Activated T-cell treated with anti-CD3 and anti-CD28 coated beads, Interleukin-2, amount 50 U/mL, for 1 hour (primary cell): ENCODE measurements at regions not wholly inside any gene's neighbourhood (a gene's known extent, or its start where the extent isn't known, plus 50 kb on each side); places are given as distances from the start of the nearest gene placed in this dataset.
"Not testable (repeated sequence)": the region's sequence is repeated elsewhere in the genome, so short reads cannot be mapped to it uniquely, and the experiment has no call there.

Source experiments
- DNase-seq: peaks from one replicate; pipeline ENCODE4 v3.0.0-alpha.2; 2020

GRCh38 chr6:4677011-4677750 lies 99.0 kb upstream of the CDYL start:
- DNase-seq, result no peak

- DNase-seq, result no peak
These were observed 100.2 kb upstream of the CDYL start for GRCh38 chr6:4676016-4676415.

- no peak for DNase-seq
These were observed 101.1 kb upstream of the CDYL start for GRCh38 chr6:4675121-4675520.

- DNase-seq, result no peak
These were observed 102.3 kb upstream of the CDYL start for GRCh38 chr6:4673861-4674260.

- no peak for DNase-seq
These were observed 103.4 kb upstream of the CDYL start for GRCh38 chr6:4672772-4673171.

- no peak for DNase-seq
These were observed 104.6 kb upstream of the CDYL start for GRCh38 chr6:4671587-4672115.

GRCh38 chr6:4670824-4671409 lies 105.3 kb upstream of the CDYL start:
- no peak for DNase-seq

GRCh38 chr6:4670290-4670689 lies 105.9 kb upstream of the CDYL start:
- DNase-seq, result no peak

GRCh38 chr6:4668271-4669179 lies 107.7 kb upstream of the CDYL start:
- no peak for DNase-seq

GRCh38 chr6:4667591-4667990 lies 108.6 kb upstream of the CDYL start:
- DNase-seq, result no peak

GRCh38 chr6:4666886-4667513 lies 109.2 kb upstream of the CDYL start:
- no peak for DNase-seq

GRCh38 chr6:4665489-4666417 lies 110.5 kb upstream of the CDYL start:
- no peak for DNase-seq

GRCh38 chr6:4664911-4665310 lies 111.3 kb upstream of the CDYL start:
- DNase-seq, result no peak

- no peak for DNase-seq
These were observed 112.0 kb upstream of the CDYL start for GRCh38 chr6:4664117-4664626.

GRCh38 chr6:4662886-4663285 lies 113.3 kb upstream of the CDYL start:
- DNase-seq, result no peak

- DNase-seq, result no peak
These were observed 114.8 kb upstream of the CDYL start for GRCh38 chr6:4661391-4661790.

- no peak for DNase-seq
These were observed 115.6 kb upstream of the CDYL start for GRCh38 chr6:4660377-4661321.

- DNase-seq, result not testable (repeated sequence)
These were observed 116.5 kb upstream of the CDYL start for GRCh38 chr6:4659719-4660118.

- no peak for DNase-seq
These were observed 117.7 kb upstream of the CDYL start for GRCh38 chr6:4658486-4658885.

GRCh38 chr6:4656106-4656505 lies 120.1 kb upstream of the CDYL start:
- DNase-seq, result no peak
